GM12878 (cell line): ENCODE measurements at regions not wholly inside any gene's neighbourhood (a gene's known extent, or its start where the extent isn't known, plus 50 kb on each side); places are given as distances from the start of the nearest gene placed in this dataset.

ENCODE experiments used
- CTCF ChIP-seq, 3 experiments: IDR thresholded peaks in 2 of 3; conservative IDR thresholded peaks in 1 of 3; 2 replicates each; pipeline ENCODE4 v1.5.1; 2011; ENCODE audit warnings: low read depth in 3 of 3, low read length in 3 of 3, mild to moderate bottlenecking in 3 of 3, control low read depth in 2 of 3, moderate library complexity in 2 of 3, inconsistent platforms in 1 of 3, mixed read lengths in 1 of 3; ENCODE audit not compliant: control insufficient read depth in 2 of 3, insufficient read depth in 1 of 3; ENCODE audit errors: extremely low read depth in 1 of 3
- ELK1 ChIP-seq: IDR thresholded peaks from 2 replicates; pipeline ENCODE4 v1.6.1; 2012; ENCODE audit warnings: low read depth, low read length, improper control_type of control experiment
- IRF5 ChIP-seq: fragments of 450-650 bp; IDR thresholded peaks from 2 replicates; pipeline ENCODE4 v1.6.1; 2017; ENCODE audit warnings: borderline replicate concordance
- KDM1A ChIP-seq: fragments of 200-600 bp; sonication (generic); IDR thresholded peaks from 2 replicates; pipeline ENCODE4 v1.6.1; 2016; ENCODE audit warnings: borderline replicate concordance
- TF ChIP-seq, protein P1 (sequence below): IDR thresholded peaks from 2 replicates; pipeline ENCODE4 v1.6.1; 2012; ENCODE audit warnings: improper control_type of control experiment, low read depth, low read length; ENCODE audit not compliant: insufficient replicate concordance

- TF ChIP-seq ELK1 (no peak), KDM1A (no peak), CTCF (IDR thresholded peaks at IDR 0.05 in 2 of 3, conservative IDR thresholded peaks at IDR 0.05 in 1 of 3; ENCODE audit: control insufficient read depth in 2 of 3, extremely low read depth in 1 of 3, insufficient read depth in 1 of 3, low read depth in 3 of 3, low read length in 3 of 3) (no peak), IRF5 (no peak)
- TF ChIP-seq, protein P1, sequence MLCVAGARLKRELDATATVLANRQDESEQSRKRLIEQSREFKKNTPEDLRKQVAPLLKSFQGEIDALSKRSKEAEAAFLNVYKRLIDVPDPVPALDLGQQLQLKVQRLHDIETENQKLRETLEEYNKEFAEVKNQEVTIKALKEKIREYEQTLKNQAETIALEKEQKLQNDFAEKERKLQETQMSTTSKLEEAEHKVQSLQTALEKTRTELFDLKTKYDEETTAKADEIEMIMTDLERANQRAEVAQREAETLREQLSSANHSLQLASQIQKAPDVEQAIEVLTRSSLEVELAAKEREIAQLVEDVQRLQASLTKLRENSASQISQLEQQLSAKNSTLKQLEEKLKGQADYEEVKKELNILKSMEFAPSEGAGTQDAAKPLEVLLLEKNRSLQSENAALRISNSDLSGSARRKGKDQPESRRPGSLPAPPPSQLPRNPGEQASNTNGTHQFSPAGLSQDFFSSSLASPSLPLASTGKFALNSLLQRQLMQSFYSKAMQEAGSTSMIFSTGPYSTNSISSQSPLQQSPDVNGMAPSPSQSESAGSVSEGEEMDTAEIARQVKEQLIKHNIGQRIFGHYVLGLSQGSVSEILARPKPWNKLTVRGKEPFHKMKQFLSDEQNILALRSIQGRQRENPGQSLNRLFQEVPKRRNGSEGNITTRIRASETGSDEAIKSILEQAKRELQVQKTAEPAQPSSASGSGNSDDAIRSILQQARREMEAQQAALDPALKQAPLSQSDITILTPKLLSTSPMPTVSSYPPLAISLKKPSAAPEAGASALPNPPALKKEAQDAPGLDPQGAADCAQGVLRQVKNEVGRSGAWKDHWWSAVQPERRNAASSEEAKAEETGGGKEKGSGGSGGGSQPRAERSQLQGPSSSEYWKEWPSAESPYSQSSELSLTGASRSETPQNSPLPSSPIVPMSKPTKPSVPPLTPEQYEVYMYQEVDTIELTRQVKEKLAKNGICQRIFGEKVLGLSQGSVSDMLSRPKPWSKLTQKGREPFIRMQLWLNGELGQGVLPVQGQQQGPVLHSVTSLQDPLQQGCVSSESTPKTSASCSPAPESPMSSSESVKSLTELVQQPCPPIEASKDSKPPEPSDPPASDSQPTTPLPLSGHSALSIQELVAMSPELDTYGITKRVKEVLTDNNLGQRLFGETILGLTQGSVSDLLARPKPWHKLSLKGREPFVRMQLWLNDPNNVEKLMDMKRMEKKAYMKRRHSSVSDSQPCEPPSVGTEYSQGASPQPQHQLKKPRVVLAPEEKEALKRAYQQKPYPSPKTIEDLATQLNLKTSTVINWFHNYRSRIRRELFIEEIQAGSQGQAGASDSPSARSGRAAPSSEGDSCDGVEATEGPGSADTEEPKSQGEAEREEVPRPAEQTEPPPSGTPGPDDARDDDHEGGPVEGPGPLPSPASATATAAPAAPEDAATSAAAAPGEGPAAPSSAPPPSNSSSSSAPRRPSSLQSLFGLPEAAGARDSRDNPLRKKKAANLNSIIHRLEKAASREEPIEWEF = no peak
These were observed 367.9 kb upstream of the BCHE start for GRCh38 chr3:166205158-166205557.
